22Rv1 (cell line): ENCODE measurements at regions not wholly inside any gene's neighbourhood (a gene's known extent, or its start where the extent isn't known, plus 50 kb on each side); places are given as distances from the start of the nearest gene placed in this dataset.

Experiments used
- H3K27ac ChIP-seq: fragments of 450-650 bp; 2 replicates; pipeline ENCODE4 v1.5.1; 2017
- CTCF ChIP-seq: fragments of 450-650 bp; IDR thresholded peaks from 2 replicates; pipeline ENCODE4 v1.5.1; 2017; ENCODE audit warnings: mild to moderate bottlenecking
- ZFX ChIP-seq: fragments of 450-650 bp; IDR thresholded peaks from 2 replicates; pipeline ENCODE4 v1.6.1; 2017; ENCODE audit warnings: antibody characterized with exemption, borderline replicate concordance

- TF ChIP-seq ZFX (no peak), CTCF (no peak)
- H3K27ac ChIP-seq: no peak overlapping the region
These were observed 55.0 kb upstream of the CPLX2 start for GRCh38 chr5:175816348-175816747.

GRCh38 chr5:175819090-175819425 is 52.3 kb upstream of the CPLX2 start:
- TF ChIP-seq CTCF (no peak), ZFX (no peak)
- no peak overlapping the region for H3K27ac ChIP-seq

- H3K27ac ChIP-seq: no peak overlapping the region
- TF ChIP-seq ZFX (no peak), CTCF (no peak)
These were observed 51.1 kb upstream of the CPLX2 start for GRCh38 chr5:175820230-175820629.
